DND-41 (cell line): ENCODE measurements at regions not wholly inside any gene's neighbourhood (a gene's known extent, or its start where the extent isn't known, plus 50 kb on each side); places are given as distances from the start of the nearest gene placed in this dataset.

Experiments
- ATAC-seq: fragments of 200-7000 bp; cut with Tn5 transposase; 3 replicates; pipeline ENCODE4 v1.9.1; 2021; ENCODE audit warnings: low read depth; ENCODE audit not compliant: insufficient read depth
- DNase-seq: peaks from one replicate; pipeline ENCODE4 v3.0.0-alpha.2; 2020
- H2AFZ ChIP-seq: 2 replicates; pipeline ENCODE4 v1.6.0; 2012; ENCODE audit warnings: low read depth, low read length
- H3K27ac ChIP-seq: 2 replicates; pipeline ENCODE4 v1.5.1; 2012; ENCODE audit warnings: low read length, inconsistent platforms
- H3K27me3 ChIP-seq: fragments of 200-600 bp; sonication (generic); 2 replicates; pipeline ENCODE4 v1.6.0; 2012; ENCODE audit warnings: low read length, mild to moderate bottlenecking, inconsistent platforms; ENCODE audit not compliant: insufficient read depth, poor library complexity
- H3K36me3 ChIP-seq: 2 replicates; pipeline ENCODE4 v1.5.1; 2012; ENCODE audit warnings: low read length, inconsistent platforms; ENCODE audit not compliant: insufficient read depth
- H3K4me1 ChIP-seq: 2 replicates; pipeline ENCODE4 v1.5.1; 2012; ENCODE audit warnings: mild to moderate bottlenecking, low read length; ENCODE audit not compliant: insufficient read depth
- H3K4me2 ChIP-seq: 2 replicates; pipeline ENCODE4 v1.6.0; 2012; ENCODE audit warnings: mild to moderate bottlenecking, moderate library complexity, low read length, inconsistent platforms; ENCODE audit not compliant: insufficient read depth
- H3K4me3 ChIP-seq, 2 experiments: fragments of 200-600 bp in 1 of 2; shearing (Covaris generic) in 1 of 2; 2 replicates each; pipeline ENCODE4 v1.5.1; 2012 to 2016; ENCODE audit warnings: inconsistent platforms in 2 of 2, low read length in 2 of 2, mild to moderate bottlenecking in 2 of 2, low read depth in 1 of 2, moderate library complexity in 1 of 2
- H3K79me2 ChIP-seq: 2 replicates; pipeline ENCODE4 v1.6.0; 2012; ENCODE audit warnings: low read length, inconsistent platforms; ENCODE audit not compliant: insufficient read depth
- H3K9ac ChIP-seq: 2 replicates; pipeline ENCODE4 v1.6.0; 2012; ENCODE audit warnings: low read depth, mild to moderate bottlenecking, inconsistent platforms, low read length, moderate library complexity
- H3K9me3 ChIP-seq: 2 replicates; pipeline ENCODE4 v1.5.1; 2012; ENCODE audit warnings: low read length, moderate library complexity, mild to moderate bottlenecking, inconsistent platforms; ENCODE audit not compliant: insufficient read depth, severe bottlenecking
- H4K20me1 ChIP-seq: 2 replicates; pipeline ENCODE4 v1.6.0; 2012; ENCODE audit warnings: low read length; ENCODE audit not compliant: insufficient read depth
- EZH2 ChIP-seq: IDR thresholded peaks from 3 replicates; pipeline ENCODE4 v1.6.1; 2012; ENCODE audit warnings: borderline replicate concordance, low read depth, mild to moderate bottlenecking, moderate library complexity, low read length, inconsistent platforms; ENCODE audit not compliant: severe bottlenecking
- TF ChIP-seq, protein P1 (sequence below): IDR thresholded peaks from 2 replicates; pipeline ENCODE4 v1.5.1; 2012; ENCODE audit warnings: borderline replicate concordance, low read length, moderate library complexity, mild to moderate bottlenecking; ENCODE audit not compliant: poor library complexity, severe bottlenecking; ENCODE audit errors: extremely low read depth

DNA sequence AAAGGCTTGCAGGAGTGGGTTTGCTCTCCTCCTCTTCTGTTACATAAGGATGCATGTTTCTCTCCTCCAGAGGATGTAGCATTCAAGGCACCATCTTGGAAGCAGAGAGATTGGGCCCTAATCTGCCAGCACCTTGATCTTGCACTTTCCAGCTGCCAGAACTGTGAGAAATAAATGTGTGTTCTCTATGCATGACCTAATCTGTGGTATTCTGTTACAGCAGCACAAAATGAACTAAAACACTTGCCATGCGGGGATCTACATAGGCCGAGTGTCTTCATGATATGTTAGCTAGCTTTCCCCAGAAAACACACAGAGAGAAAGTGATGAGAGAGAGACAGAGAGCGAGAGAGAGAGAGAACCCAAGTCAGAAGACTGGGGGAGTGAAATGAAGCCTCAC lies 273.5 kb downstream of the UTP18 start:
- H2AFZ ChIP-seq = no peak overlapping the region

DNA sequence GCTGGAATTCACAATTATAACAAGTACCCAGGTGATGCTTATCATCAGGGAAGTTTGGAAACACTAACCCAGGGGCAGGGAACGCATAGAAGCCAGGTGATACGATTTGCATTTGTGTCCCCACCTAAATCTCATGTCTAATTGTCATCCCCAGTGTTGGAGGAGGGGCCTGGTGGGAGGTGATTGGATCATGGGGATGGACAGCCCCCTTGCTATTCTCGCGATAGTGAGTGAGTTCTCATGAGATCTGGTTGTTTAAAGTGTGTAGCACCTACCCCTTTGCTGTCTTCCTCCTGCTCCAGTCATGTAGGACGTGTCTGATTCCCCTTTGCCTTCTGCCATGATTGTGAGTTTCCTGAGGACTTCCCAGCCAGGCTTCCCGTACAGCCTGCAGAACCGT lies 276.3 kb downstream of the UTP18 start:
- no peak overlapping the region for H2AFZ ChIP-seq
- H3K4me2 ChIP-seq = no peak overlapping the region
- H3K36me3 ChIP-seq = no peaks in the 10 kb centered on the region
- H3K4me1 ChIP-seq = peaks cover 23% of the 10 kb centered on the region
- H3K9ac ChIP-seq = no peak overlapping the region
- no peak overlapping the region for H3K4me3 ChIP-seq
- H3K27ac ChIP-seq = no peak overlapping the region
- no peaks in the 10 kb centered on the region for H3K27me3 ChIP-seq
- no peak for DNase-seq
- no peaks in the 10 kb centered on the region for H3K79me2 ChIP-seq
- H3K9me3 ChIP-seq = no peaks in the 10 kb centered on the region
- no peak for TF ChIP-seq EZH2
- TF ChIP-seq, protein P1, sequence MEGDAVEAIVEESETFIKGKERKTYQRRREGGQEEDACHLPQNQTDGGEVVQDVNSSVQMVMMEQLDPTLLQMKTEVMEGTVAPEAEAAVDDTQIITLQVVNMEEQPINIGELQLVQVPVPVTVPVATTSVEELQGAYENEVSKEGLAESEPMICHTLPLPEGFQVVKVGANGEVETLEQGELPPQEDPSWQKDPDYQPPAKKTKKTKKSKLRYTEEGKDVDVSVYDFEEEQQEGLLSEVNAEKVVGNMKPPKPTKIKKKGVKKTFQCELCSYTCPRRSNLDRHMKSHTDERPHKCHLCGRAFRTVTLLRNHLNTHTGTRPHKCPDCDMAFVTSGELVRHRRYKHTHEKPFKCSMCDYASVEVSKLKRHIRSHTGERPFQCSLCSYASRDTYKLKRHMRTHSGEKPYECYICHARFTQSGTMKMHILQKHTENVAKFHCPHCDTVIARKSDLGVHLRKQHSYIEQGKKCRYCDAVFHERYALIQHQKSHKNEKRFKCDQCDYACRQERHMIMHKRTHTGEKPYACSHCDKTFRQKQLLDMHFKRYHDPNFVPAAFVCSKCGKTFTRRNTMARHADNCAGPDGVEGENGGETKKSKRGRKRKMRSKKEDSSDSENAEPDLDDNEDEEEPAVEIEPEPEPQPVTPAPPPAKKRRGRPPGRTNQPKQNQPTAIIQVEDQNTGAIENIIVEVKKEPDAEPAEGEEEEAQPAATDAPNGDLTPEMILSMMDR = no peak
- no peaks in the 10 kb centered on the region for H4K20me1 ChIP-seq
- ATAC-seq = no peak

More for the DNA sequence above, 273.5 kb downstream of the UTP18 start:
- Histone ChIP-seq H3K27ac (no peak overlapping the region), H3K4me1 (no peaks in the 10 kb centered on the region), H3K4me2 (no peak overlapping the region), H4K20me1 (no peaks in the 10 kb centered on the region), H3K79me2 (no peaks in the 10 kb centered on the region), H3K36me3 (no peaks in the 10 kb centered on the region), H3K27me3 (no peaks in the 10 kb centered on the region), H3K9ac (no peak overlapping the region), H3K9me3 (no peaks in the 10 kb centered on the region), H3K4me3 (no peak overlapping the region)
- TF ChIP-seq, protein P1 = no peak
- TF ChIP-seq EZH2 = no peak
- ATAC-seq (no peak), DNase-seq (no peak)

DNA sequence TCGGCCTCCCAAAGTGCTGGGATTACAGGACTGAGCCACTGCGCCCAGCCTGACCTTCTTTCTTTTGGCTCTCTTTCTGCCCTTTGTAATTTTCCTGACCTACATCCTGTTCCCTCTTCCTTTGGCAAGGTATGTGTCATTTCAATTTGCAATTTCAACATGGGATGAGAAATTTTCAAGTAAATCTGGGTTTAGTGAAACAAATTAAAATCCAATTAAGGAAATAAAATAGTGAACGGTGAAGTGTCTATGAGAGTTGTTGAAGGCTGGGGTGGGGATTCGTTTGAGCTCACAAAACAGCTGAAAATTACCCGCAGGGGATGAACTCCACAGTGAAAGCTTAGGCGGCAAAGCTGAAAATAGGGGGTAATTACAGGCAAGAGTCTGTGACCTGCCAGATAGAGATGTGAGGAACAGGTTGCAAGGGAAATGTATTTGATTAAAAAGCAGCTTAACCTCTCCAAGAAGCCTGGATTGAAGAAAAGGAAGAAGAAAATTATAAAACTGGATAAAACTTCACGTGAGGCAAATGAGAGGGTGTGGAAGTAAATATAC lies 277.7 kb downstream of the UTP18 start:
- H4K20me1 ChIP-seq = no peaks in the 10 kb centered on the region
- H3K9me3 ChIP-seq = no peaks in the 10 kb centered on the region
- no peaks in the 10 kb centered on the region for H3K36me3 ChIP-seq
- no peak overlapping the region for H2AFZ ChIP-seq
- H3K27me3 ChIP-seq = no peaks in the 10 kb centered on the region
- no peak overlapping the region for H3K4me2 ChIP-seq
- DNase-seq (no peak), ATAC-seq (no peak)
- H3K4me1 ChIP-seq = peaks cover 23% of the 10 kb centered on the region
- H3K9ac ChIP-seq = no peak overlapping the region
- TF ChIP-seq, protein P1 = no peak
- TF ChIP-seq EZH2 = no peak
- H3K79me2 ChIP-seq = no peaks in the 10 kb centered on the region
- no peak overlapping the region for H3K4me3 ChIP-seq
- H3K27ac ChIP-seq = no peak overlapping the region
